H9 (cell line): ENCODE measurements at regions not wholly inside any gene's neighbourhood (a gene's known extent, or its start where the extent isn't known, plus 50 kb on each side); places are given as distances from the start of the nearest gene placed in this dataset.

ENCODE experiments used
- DNase-seq: peaks from one replicate; pipeline ENCODE4 v3.0.0-alpha.2; 2017
- H2AFZ ChIP-seq: one replicate; pipeline ENCODE4 v1.6.1; 2013; ENCODE audit warnings: mild to moderate bottlenecking, low read length, control low read depth, moderate library complexity
- H2AK5ac ChIP-seq: 2 replicates; pipeline ENCODE4 v1.6.1; 2013; ENCODE audit warnings: low read length, control low read depth, mixed read lengths; ENCODE audit not compliant: insufficient read length
- H2BK120ac ChIP-seq: one replicate; pipeline ENCODE4 v1.6.1; 2013; ENCODE audit warnings: low read depth, mild to moderate bottlenecking, low read length, control low read depth, inconsistent platforms; ENCODE audit not compliant: poor library complexity, severe bottlenecking
- H2BK12ac ChIP-seq: 2 replicates; pipeline ENCODE4 v1.6.1; 2013; ENCODE audit warnings: low read length, control low read depth, mixed read lengths, low read depth; ENCODE audit not compliant: insufficient read length
- H2BK15ac ChIP-seq: 2 replicates; pipeline ENCODE4 v1.6.1; 2013; ENCODE audit warnings: low read depth, low read length, control low read depth
- H2BK20ac ChIP-seq: one replicate; pipeline ENCODE4 v1.6.1; 2013; ENCODE audit warnings: low read depth, mild to moderate bottlenecking, low read length, control low read depth, inconsistent platforms; ENCODE audit not compliant: poor library complexity, severe bottlenecking
- H2BK5ac ChIP-seq: 2 replicates; pipeline ENCODE4 v1.6.1; 2013; ENCODE audit warnings: low read length, control low read depth, mixed read lengths; ENCODE audit not compliant: insufficient read length
- H3K14ac ChIP-seq: 2 replicates; pipeline ENCODE4 v1.6.1; 2013; ENCODE audit warnings: low read length, control low read depth; ENCODE audit not compliant: insufficient read depth
- H3K18ac ChIP-seq: 2 replicates; pipeline ENCODE4 v1.6.1; 2013; ENCODE audit warnings: low read depth, mild to moderate bottlenecking, mixed read lengths, low read length, control low read depth; ENCODE audit not compliant: insufficient read length
- H3K23ac ChIP-seq: 2 replicates; pipeline ENCODE4 v1.6.1; 2013; ENCODE audit warnings: low read length, control low read depth, mixed read lengths, low read depth; ENCODE audit not compliant: insufficient read length
- H3K23me2 ChIP-seq: 2 replicates; pipeline ENCODE4 v1.6.1; 2013; ENCODE audit warnings: low read depth, mild to moderate bottlenecking, mixed read lengths, low read length, control low read depth; ENCODE audit not compliant: insufficient read length, poor library complexity, severe bottlenecking
- H3K27ac ChIP-seq: 2 replicates; pipeline ENCODE4 v1.5.1; 2013; ENCODE audit warnings: low read length, control low read depth, mixed read lengths, low read depth; ENCODE audit not compliant: insufficient read length
- H3K27me3 ChIP-seq: 2 replicates; pipeline ENCODE4 v1.6.1; 2013; ENCODE audit warnings: low read length, control low read depth, inconsistent platforms; ENCODE audit not compliant: insufficient read depth
- H3K4ac ChIP-seq: 2 replicates; pipeline ENCODE4 v1.6.1; 2013; ENCODE audit warnings: low read depth, mild to moderate bottlenecking, control low read depth, inconsistent platforms, low read length, moderate library complexity
- H3K4me1 ChIP-seq: 2 replicates; pipeline ENCODE4 v1.6.1; 2013; ENCODE audit warnings: low read length, control low read depth, inconsistent platforms; ENCODE audit not compliant: insufficient read depth
- H3K4me2 ChIP-seq: 2 replicates; pipeline ENCODE4 v1.6.1; 2013; ENCODE audit warnings: low read length, control low read depth, mixed read lengths; ENCODE audit not compliant: insufficient read length, insufficient read depth
- H3K56ac ChIP-seq: 2 replicates; pipeline ENCODE4 v1.6.1; 2013; ENCODE audit warnings: low read depth, mild to moderate bottlenecking, mixed read lengths, low read length, control low read depth; ENCODE audit not compliant: insufficient read length
- H3K79me1 ChIP-seq: 2 replicates; pipeline ENCODE4 v1.6.1; 2013; ENCODE audit warnings: low read depth, mild to moderate bottlenecking, moderate library complexity, low read length, control low read depth, inconsistent platforms; ENCODE audit not compliant: insufficient read depth, poor library complexity, severe bottlenecking
- H3K79me2 ChIP-seq: 2 replicates; pipeline ENCODE4 v1.6.1; 2013; ENCODE audit warnings: low read length, control low read depth, inconsistent platforms; ENCODE audit not compliant: insufficient read depth
- H3K9ac ChIP-seq: 2 replicates; pipeline ENCODE4 v1.6.1; 2013; ENCODE audit warnings: low read length, control low read depth, mixed read lengths; ENCODE audit not compliant: insufficient read length; ENCODE audit errors: extremely low read depth
- H3K9me3 ChIP-seq: one replicate; pipeline ENCODE4 v1.6.1; 2013; ENCODE audit warnings: low read depth, low read length, inconsistent platforms; ENCODE audit not compliant: control insufficient read depth
- H3T11ph ChIP-seq: one replicate; pipeline ENCODE4 v1.6.1; 2013; ENCODE audit warnings: mild to moderate bottlenecking, low read length, control low read depth, inconsistent platforms
- H4K20me1 ChIP-seq: one replicate; pipeline ENCODE4 v1.6.1; 2013; ENCODE audit not compliant: control insufficient read depth, insufficient read length, insufficient read depth
- H4K5ac ChIP-seq: 2 replicates; pipeline ENCODE4 v1.6.1; 2013; ENCODE audit warnings: low read depth, mild to moderate bottlenecking, mixed read lengths, low read length, control low read depth; ENCODE audit not compliant: insufficient read length
- H4K8ac ChIP-seq: replicated peaks from 2 replicates; pipeline ENCODE4 v1.6.1; 2013; ENCODE audit warnings: low read length, control low read depth, mixed read lengths, low read depth; ENCODE audit not compliant: insufficient read length
- H4K91ac ChIP-seq: 2 replicates; pipeline ENCODE4 v1.6.1; 2013; ENCODE audit warnings: low read depth, mild to moderate bottlenecking, moderate library complexity, mixed read lengths, low read length, control low read depth; ENCODE audit not compliant: insufficient read length
- H3K27ac Mint-ChIP-seq, 3 experiments: 2 replicates in 2 of 3; 3 replicates in 1 of 3; pipeline ENCODE4 v1.8.0; 2020 to 2021; ENCODE audit warnings: mixed read lengths in 3 of 3, mild to moderate bottlenecking in 1 of 3, moderate library complexity in 1 of 3
- H3K27me3 Mint-ChIP-seq: 2 replicates; pipeline ENCODE4 v1.8.0; 2021; ENCODE audit warnings: low read depth, mild to moderate bottlenecking, moderate library complexity, mixed read lengths
- H3K36me3 Mint-ChIP-seq, 3 experiments: 2 replicates in 2 of 3; 3 replicates in 1 of 3; pipeline ENCODE4 v1.8.0; 2020 to 2021; ENCODE audit warnings: low read depth in 3 of 3, mixed read lengths in 3 of 3; ENCODE audit not compliant: insufficient read depth in 1 of 3
- H3K4me1 Mint-ChIP-seq, 2 experiments: 2 replicates each; pipeline ENCODE4 v1.8.0; 2020; ENCODE audit warnings: mixed read lengths in 2 of 2
- H3K4me3 Mint-ChIP-seq, 2 experiments: 2 replicates in 1 of 2; 3 replicates in 1 of 2; pipeline ENCODE4 v1.8.0; 2020 to 2021; ENCODE audit warnings: mild to moderate bottlenecking in 2 of 2, mixed read lengths in 2 of 2, moderate library complexity in 1 of 2
- H3K9me3 Mint-ChIP-seq, 2 experiments: 2 replicates in 1 of 2; 3 replicates in 1 of 2; pipeline ENCODE4 v1.8.0; 2020; ENCODE audit warnings: mild to moderate bottlenecking in 2 of 2, mixed read lengths in 2 of 2, moderate library complexity in 1 of 2
- CTCF ChIP-seq: fragments of 200-600 bp; sonication (generic); conservative IDR thresholded peaks from 3 replicates; pipeline ENCODE4 v1.8.0; 2021; ENCODE audit warnings: antibody characterized with exemption, mild to moderate bottlenecking
- WGBS: extraction: QIAGEN DNeasy Blood & Tissue Kit; methylation state at CpG from one replicate; pipeline ENCODE4 v1.1.7; 2013; ENCODE audit warnings: missing lambda C conversion rate, low lambda C conversion rate, mixed read lengths; ENCODE audit not compliant: insufficient read length; ENCODE audit errors: extremely low coverage; 5-methylcytosine and 5-hydroxymethylcytosine counted together

- H3K4me1 ChIP-seq, result peaks cover 9% of the 10 kb centered on the region; the same call in 1 of the 2 replicates
- no peak for DNase-seq
- no peak overlapping the region for H3K14ac ChIP-seq
- H2BK15ac ChIP-seq, result no peak overlapping the region
- no peak overlapping the region for H2AK5ac ChIP-seq
- no peak overlapping the region for H3K56ac ChIP-seq
- H4K5ac ChIP-seq, result no peak overlapping the region
- no peak overlapping the region for H2BK5ac ChIP-seq
- H3K79me2 ChIP-seq, result no peaks in the 10 kb centered on the region
- H3K27me3 ChIP-seq, result no peaks in the 10 kb centered on the region
- Mint-ChIP-seq H3K4me3 (no peak overlapping the region), H3K9me3 (peaks cover 6 to 9% of the 10 kb centered on the region in 2 experiments; a peak in 4 of 5 replicates), H3K27me3 (no peaks in the 10 kb centered on the region), H3K36me3 (peaks cover 4 to 18% (median 9%) of the 10 kb centered on the region in 3 experiments; a peak in 6 of 7 replicates), H3K4me1 (peaks cover 30 to 35% of the 10 kb centered on the region in 2 experiments), H3K27ac (peak overlapping the region in 1 of 3 experiments; percentile 73; a peak in 3 of 7 replicates)
- no peak overlapping the region for H2BK20ac ChIP-seq
- H3K4me2 ChIP-seq, result peak overlapping the region; percentile 44
- WGBS, result no CpG with 5 or more reads among the region's 2 CpGs
- H3K9ac ChIP-seq, result no peak overlapping the region
- H3K9me3 ChIP-seq, result no peaks in the 10 kb centered on the region
- H4K8ac ChIP-seq, result no peak overlapping the region
- no peak overlapping the region for H4K91ac ChIP-seq
- no peaks in the 10 kb centered on the region for H3K79me1 ChIP-seq
- no peak for TF ChIP-seq CTCF
- no peaks in the 10 kb centered on the region for H4K20me1 ChIP-seq
- H2BK12ac ChIP-seq, result no peak overlapping the region
- no peak overlapping the region for H3K23ac ChIP-seq
- no peak overlapping the region for H2AFZ ChIP-seq
- peak overlapping the region; percentile 52 for H3K27ac ChIP-seq
- no peaks in the 10 kb centered on the region for H3K23me2 ChIP-seq
- no peak overlapping the region for H3K4ac ChIP-seq
- H2BK120ac ChIP-seq, result no peak overlapping the region
- H3K18ac ChIP-seq, result no peak overlapping the region
- H3T11ph ChIP-seq, result no peak overlapping the region
Measured at GRCh38 chr5:124889486-124889825, 143.0 kb upstream of the ZNF608 start.
